Fibroblast of the conjunctiva (primary cell): ENCODE measurements at regions not wholly inside any gene's neighbourhood (a gene's known extent, or its start where the extent isn't known, plus 50 kb on each side); places are given as distances from the start of the nearest gene placed in this dataset.
"Not testable (repeated sequence)": the region's sequence is repeated elsewhere in the genome, so short reads cannot be mapped to it uniquely, and the experiment has no call there.

Experiments
- DNase-seq: peaks from one replicate; pipeline ENCODE4 v3.0.0-alpha.2; 2010; ENCODE audit warnings: low read depth

DNA sequence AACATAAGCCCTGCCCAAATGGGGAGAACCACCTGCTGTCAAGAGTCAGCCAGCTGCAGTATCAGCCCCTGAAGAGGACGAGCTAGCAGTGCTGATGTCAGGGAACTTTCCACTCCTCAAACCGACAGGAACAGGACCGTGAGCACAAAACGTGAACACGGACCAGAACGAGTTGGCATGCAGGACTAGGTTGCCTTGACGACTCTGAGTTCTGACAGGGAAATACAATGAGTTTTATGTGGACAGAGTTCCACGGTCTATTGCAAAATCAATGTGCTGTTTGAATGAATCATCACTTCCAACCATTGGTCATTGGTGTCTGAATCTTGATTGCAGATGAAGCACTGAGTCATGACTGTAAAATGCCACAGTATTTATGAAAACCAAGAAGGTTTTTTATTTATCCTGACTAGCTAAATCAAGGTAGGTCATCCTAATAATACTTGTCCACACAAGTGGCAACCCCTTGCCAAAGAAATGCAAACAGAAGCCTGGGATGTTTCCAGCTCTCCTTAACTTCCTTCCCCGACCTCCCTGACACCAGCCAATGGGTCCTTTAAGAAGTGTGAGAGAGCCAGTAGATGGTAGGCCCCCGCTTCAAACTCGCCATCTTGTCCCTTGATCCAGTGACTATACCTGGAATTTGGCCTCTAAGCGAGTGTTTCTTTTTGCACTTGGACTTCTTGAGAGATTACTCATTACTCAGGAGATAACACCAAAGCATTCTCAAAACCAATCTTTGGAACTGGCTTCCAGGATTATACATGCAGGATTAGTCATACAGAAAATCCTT is 119.6 kb downstream of the ASB7 start:
- DNase-seq, result peak; percentile 99

DNA sequence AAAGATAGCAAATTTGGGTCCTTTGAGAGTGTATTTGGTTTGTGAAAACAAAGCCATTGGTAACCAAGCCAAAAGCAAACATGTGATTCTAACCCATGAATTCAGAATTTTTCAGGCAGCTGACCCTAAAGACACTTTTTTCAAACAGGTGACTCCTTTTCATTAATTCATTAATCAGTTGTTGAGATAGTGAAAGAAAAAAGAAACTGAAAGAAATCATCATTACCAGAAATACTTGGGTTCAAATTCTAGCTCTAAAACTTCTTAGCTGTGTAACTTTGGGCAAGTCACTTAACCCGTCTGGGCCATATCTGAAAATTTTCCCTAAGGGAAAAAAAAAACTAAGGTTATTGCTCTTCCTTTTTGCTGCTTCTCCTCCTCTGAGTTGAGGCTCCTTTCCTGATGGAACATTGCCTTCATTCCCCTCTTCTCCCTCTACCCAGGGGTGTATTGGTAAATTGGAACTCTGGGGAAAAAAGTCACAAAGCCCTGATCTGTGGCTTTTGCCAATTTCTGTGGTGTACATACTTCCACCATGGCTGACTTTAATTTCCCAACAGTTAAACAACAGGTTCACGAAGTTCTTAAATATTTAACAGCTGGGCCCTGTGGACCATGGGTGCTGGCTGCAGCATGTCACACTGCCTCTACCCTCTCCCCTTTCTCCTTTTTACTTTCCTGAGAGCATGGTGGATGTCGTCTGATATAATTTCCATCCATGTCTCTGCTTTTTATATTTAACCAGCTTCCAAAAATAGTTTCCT is 120.3 kb downstream of the ASB7 start:
- no peak for DNase-seq

DNA sequence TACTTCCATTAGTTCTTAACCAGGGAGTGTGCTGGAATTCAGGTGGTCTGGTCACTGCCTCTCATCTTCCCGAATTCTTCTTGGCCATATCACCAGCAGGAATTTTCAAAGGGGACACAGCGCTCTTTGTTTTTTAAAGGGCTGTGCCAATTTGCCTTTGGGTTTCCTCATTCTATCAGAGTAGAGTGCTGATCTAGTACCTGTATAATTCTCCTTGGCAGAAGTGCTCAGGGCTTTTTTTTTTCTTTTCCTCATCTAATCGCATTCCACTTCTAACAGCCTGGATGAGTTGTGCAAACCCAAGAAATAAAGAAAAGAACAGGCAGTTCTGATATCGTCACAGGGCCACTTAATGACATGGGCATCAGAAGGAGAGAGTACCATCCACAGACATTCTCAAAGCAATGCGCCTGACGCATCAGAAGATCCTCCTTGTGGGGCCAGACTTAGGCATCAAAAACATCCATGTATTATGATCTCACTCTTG is 121.0 kb downstream of the ASB7 start:
- DNase-seq, result no peak

DNA sequence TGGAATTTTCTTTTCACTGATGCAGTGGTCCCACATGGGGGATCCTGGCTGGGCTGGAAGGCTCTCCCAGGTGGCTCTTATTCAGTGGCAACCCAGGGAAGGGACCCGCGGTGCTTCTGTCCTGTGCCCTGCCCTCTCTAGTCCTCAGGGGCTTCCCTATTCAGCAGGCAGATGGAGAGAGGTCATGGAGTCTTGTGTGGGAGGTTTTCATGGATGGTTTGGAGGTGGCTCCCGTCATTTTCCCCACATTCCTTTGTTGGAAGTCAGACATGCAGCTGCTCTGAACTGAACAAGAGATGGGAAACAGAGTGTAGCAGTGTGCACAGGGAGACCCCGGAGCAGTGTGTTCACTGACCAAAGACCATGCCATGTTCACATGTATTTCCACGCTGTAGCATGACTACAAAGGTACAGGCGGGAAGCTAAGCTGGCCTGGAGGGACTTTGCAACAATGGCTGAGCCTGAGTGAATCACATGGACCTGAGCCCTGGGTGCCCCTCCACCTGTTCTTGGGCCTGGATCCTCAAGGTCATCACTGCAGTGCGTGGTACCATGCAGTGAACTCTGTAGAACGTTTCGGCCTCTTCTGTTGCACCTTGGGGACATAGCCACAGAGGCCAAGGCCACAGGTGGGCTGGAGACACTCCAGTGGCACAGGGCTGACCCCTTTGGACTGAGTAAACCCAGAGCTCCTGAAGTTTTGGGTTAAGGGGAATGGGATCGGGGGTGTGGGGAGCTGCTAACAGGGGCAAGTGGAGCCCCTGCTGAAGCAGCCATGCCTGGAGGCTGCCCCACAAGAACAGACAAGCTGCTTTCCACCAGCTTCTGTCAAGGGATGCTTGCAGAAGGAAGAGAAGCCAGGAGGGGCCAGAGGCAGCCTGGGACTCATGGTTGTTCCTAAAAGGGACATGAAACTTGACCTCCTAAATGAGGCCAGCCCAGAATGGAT is 123.0 kb downstream of the ASB7 start:
- DNase-seq, result no peak

DNA sequence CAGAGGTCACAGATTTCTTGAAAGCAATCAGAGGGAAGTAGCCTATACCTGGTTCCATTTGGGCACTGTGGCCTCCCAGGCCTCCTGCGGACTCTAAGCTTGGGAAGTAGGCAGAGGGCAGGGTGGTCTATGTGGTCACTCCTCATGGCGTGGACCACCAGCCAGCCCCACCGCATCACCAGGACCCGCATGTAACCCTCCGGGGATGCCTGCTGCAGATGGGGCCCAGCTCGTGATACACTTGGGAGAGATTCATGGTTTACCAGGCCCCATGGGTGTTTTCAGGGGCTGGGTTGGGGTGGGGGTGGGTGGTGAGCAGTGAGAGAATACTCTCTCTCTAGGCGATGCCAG is 123.7 kb downstream of the ASB7 start:
- DNase-seq, result no peak

DNA sequence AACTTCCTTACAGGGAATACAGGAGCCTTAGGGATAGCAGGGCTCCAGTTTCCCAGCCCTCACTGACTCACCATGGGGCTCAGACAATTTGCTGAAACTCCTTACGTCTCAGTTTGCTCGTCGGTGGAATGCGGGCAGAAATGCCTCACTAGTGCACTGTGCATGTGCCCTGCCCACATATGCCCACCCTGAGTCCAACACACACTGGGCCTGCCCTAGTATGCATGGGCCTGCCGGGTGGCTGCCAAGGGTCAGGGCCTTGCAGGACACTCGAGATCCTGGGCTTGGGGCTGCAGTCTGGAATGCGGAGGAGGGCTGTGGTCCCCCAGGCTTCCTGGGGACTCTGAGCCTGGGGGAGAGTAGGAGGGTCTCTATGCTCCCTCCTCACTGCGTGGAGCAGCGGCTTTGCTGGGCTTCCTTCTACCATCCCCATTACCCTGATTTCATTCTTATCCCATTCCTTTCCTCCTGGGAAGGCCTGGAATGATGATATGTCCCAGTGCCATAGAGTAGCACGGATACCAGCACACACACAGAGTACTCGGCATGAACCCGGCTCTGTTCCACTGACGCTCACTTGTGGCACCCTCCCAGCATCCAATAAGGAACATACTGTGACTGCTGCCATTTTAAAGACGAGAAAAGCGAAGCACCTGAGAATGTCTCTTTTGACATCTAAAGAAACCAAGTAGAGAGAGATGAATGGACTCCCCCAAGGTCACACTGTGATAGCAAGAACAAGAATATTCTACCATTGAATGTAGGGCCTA is 124.2 kb downstream of the ASB7 start:
- no peak for DNase-seq

DNA sequence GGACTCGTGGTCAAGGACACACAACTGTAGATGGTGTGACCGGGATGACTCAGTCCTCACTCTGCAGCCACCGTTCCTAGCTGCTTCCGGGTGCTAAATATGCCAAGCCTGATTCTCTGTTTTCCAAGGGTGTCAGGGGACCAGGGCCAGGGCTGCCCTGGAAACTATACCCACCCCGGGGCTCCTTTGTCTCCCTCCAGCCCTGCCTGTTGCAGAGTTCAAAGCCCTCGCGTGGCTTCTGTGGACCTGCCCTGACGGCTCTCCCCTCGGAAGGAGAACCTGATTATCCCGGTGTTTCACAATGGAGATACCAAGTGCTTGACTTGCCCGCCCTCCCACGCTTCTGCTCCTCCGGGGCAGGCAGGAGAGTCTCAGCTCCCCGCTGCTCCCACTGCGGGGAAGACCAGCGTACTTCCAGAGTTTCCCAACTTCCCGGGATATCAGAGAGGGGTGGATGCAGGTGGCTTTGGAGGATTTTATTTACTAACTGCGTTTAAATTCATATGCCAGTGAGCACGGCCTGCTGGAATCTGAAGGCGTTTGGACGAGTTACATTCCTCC is 125.0 kb downstream of the ASB7 start:
- no peak for DNase-seq

DNA sequence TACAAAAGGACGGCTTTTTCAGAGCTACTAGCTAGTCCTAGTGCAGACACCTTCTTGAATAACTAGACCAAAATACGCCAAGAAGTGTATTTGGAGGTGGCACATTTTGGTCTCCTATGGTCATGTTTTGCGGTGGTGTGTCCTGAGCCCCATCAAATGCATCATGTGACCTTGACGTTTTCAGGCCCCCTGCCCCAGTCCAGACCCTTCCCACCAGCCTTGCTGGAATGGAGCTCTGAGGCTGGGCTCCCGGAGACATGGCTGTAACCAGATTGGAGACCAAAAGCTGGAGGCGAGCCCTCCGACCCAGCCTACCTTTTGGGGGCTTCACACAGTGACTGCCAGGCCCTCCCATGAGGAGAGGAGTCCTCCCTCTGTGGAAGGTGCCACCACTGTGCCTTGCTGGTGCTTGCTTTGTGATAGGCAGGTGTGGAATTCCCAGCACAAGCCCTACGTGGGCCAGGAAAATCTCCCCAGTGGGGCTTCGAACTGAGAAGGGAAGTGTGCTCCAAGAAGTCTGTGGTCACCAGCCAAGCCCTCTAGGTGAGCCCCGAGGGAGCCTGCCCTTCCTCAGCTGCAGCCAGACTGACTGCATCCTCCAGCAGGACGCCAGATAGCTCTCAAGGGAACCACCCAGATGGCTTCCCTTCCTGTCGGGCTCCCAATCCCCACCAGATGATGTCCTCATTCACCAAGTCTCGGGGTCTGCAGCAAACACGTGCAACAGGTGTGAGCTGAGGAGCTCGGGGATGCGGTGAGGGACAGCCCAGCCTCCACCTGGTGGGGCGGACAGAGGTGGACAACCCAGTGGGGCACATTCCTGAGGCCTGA is 126.2 kb downstream of the ASB7 start:
- no peak for DNase-seq

DNA sequence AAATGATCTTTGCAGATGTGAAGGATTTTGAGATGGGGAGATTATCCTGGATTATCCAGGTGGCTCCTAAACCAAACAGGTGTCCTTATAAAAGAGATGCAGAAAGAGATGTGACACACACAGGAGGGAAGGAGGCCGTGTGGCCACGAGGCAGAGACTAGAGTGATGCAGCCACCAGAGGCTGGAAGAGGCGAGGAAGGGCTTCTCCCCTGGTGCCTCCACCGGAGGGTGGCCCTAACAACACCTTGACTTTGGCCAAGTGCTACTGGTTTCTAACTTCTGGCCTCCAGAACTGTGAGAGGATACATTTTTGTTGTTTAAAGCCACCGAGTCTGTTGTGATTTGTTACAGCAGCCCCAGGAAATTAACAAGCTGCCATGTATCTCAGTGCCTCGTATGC is 127.1 kb downstream of the ASB7 start:
- DNase-seq, result no peak

DNA sequence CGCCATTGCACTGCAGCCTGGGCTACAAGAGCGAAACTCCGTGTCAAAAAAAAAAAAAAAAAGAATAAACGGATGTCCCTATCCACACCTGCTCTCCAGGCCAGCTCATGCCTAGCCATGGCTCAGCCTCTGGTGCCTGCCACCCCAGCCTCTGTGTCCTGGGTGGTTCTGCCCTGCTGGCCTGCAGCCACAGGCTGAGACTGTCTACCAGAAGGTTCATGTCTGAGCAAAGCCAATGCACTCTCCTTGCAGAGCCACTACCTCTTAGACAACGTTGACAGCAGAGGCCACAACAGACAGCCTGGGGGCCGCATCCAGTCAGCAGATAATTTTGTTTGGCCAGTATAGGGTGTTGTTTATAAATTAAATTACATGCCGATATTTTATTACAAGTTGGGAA is 127.7 kb downstream of the ASB7 start:
- no peak for DNase-seq

DNA sequence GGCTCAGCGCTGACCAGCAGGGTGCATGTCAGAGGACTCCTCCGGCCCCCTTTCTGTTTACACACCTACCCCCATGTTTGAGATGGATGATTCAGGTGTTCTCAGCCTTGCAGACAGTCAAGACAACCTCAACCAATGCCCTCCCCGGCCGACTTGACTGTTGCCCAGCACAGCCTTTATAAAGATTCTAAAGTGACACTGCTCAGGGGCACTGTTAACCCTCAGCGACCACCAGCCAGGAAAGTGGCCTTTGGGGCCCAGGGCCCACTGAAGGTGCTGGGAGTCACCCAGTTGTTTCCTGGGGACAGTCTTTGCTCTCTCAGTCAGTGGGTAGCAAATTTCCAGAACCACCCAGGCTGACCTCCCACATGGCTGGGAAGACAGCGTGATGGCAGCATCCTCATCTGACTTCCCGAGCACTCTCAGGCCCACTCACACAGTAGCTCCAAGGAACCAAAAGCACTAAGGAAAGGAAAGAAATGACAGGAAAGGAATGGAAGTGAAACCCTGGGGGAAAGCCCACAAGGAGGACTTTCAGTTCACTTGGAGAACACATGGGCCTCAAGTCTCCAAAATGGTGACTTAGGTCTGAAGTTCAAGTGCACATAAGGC is 128.4 kb downstream of the ASB7 start:
- no peak for DNase-seq

DNA sequence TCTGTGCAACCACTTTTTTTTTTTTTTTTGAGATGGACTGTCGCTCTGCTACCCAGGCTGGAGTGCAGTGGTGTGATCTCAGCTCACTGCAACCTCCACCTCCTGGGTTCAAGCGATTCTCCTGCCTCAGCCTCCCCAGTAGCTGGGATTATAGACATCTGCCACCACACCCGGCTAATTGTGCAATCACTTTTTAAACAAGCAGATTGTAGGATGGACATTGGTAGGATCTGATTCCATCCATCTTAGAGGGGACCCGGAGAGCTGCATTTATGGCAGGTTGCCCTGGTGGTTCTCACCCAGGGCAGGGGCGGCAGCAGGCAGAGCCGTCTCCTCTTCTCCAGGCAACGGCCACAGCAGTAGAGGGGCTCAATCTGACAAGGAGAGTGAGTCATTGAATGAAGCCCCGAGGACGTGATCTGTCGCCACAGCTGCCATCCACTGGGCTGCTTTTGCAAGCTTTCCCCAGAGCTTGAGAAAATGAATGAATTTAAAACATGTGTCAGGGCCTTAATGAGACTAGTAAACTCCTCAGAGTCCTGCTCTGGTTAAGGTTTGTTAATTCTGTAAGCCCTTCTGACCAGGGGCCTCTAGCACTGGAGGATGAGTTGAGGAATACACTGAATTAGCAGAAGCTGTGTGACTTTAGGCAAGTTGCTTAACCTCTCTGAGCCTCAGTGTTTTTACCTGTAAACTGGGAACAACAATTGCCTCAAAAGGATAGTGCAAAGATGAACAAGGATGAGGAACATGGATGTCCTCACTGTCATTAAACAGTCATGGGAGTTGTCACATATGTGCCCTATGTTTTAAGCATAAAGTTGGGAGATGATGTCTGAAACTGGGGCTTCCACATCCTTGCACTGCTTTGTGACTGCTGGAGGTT is 129.1 kb downstream of the ASB7 start:
- no peak for DNase-seq

DNA sequence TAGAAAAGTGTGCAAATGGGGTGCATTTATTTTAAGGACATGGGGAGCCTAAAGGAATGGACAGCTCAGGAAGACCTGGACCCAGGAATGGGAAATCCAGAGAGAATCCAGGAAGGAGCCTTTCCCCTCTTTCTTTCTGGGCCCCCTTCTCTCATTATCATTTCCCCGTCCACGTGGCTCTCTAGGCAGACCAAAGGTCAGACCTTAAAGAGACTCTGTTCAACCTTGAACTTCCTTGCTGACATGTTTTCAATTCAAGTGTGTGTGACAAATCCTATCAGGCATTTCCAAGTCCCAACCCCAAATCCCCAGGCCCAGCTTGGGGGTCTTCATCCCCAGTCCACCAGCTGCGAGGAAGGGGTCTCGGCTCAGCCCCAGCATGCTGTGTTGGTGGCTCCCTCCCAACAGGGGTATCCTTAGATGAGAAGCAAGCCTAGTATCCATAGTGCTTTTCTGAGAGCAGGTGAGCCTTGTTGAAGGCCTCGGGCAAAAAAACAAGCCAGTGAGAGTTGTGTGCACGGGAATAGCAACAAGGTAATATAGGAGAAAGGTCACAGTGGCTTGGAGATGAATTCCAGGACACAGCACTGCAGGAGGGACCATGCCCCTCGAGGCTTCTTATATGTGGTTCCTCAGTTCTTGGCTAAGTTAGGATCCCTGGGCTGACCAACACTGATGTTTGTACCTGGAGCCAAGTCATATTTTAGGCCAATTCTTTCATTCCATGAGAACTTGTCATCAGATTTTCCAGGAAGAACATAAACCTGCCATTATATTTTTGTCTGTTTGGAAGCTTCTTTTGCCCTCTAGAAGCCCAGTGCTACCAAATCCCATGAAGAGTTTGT is 130.0 kb downstream of the ASB7 start:
- no peak for DNase-seq

DNA sequence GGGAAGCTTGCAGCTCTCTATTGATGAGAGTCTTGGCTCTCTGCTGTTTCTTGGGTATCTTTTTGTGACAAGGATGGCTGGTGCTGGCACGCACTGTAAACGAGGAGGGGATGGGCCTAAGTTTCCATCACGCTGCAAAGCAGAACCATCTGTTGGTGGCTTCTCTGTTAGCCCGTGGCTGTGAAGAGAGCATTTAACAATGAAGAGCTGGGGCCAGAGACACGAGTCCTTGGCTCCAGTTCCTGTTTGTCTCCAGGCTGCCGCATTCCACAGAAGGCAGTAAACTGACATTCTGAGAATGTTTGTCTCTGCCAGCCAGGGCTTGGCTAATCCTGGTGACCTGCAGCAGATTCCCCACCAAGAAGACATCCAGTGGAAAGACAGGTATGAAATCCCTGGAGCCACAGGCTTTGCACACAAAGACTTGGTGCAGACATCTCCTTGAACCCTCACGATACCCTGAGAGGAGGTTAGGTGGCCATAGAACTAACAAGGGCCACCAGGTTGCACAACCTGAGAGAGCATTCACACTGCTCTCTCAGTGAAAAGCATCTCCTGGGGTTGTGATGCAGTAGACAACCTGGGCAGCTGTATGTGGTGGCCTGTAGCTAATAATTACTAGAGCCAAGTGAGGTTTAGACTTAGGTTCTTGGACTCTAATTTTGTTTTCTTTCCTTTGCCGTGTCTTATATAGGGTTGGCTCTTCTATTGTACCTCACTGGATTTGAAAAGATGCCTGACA is 130.9 kb downstream of the ASB7 start:
- peak; percentile 58 for DNase-seq

DNA sequence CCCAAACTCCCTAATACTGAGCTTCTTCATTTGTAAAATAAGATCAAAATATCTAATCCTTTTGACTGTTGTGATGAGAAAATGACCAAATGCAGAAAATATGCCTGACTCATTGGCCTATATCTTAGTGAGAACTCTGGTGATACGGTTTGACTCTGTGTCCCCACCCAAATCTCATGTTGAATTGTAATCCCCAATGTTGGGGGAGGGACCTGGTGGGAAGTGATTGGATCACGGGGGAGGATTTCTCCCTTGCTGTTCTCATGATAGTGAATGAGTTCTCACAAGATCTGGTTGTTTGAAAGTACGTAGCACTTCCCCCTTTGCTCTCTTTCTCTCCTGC is 131.4 kb downstream of the ASB7 start:
- not testable (repeated sequence) for DNase-seq

DNA sequence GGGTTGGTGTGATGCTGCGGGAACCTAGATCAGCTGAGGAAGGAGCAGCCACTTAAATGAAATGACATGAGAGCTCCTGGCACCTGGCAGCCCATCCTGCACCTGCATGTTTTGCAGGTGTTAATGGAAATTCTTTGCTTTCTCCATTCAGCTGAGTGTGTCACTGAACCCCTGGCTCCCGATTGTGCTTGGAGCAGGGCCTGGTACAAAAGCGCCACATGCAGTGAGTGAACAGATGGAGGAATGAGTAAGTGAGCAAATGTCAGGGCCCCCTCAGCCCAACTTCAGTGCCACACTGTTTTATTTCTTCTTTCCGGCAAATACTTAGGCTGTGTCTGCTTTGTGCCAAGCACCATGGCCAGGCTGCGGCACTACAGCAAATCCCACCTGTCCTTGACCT is 132.2 kb downstream of the ASB7 start:
- no peak for DNase-seq
